ENCODE measurements at regions not wholly inside any gene's neighbourhood (a gene's known extent, or its start where the extent isn't known, plus 50 kb on each side); places are given as distances from the start of the nearest gene placed in this dataset.
A peak's percentile ranks its signal among the peaks of the same experiment; 100 is the strongest.

DNA sequence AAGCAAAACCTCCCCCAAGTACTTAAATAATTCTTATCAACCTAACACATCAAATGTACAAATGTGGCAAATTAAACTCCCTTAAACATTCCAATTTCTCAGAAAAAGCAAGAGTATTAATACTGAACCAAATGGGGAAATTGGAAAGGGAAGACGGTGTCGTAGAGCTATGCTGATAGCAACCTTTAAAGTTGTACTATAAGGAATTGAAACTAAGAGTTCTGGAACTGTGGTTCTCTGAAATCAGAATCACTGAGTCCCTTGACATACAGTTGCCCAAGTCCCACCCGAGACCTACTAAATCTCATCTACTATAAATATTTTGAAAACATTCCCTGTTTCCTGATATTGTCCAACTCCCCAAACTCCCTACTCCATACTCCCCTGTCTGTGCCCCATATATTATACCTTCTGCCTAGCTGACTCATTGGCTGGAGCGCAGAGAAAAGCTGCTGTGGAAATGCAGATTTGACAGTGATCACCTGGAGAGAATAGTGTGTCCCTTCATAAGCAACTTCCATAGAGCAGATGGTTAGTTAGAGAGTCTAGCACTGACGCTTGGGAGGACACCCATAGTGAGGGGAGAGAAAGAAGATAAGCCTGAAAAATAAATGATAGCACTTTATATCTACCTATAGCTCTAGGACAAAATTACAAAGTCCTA, 51.4 kb upstream of the ITM2B start:
- no peak for DNase-seq (ENCODE audit: low spot score)

DNA sequence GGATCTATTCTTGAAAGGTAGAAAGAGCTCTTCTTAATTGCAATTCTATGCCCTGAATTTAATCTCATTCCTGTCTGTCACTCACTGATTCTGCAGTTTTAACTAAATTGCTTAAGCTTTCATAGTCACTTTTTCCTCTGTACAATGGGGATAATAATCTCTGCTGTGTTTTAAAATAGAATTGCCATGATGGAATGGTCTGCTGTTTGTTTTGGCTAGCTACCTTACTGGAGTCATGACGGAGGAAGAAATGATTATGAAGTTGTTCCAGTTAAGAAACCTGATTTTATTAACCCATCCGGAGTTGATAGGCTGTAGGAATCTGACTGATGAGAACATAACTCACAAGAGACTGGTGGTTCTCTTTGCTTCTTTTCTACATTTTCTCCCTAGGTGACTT, 54.9 kb upstream of the ITM2B start:
- no peak for DNase-seq (ENCODE audit: low spot score)

GRCh38 chr13:48176781-48177180, 56.2 kb upstream of the ITM2B start:
- no peak for DNase-seq (ENCODE audit: low spot score)

DNA sequence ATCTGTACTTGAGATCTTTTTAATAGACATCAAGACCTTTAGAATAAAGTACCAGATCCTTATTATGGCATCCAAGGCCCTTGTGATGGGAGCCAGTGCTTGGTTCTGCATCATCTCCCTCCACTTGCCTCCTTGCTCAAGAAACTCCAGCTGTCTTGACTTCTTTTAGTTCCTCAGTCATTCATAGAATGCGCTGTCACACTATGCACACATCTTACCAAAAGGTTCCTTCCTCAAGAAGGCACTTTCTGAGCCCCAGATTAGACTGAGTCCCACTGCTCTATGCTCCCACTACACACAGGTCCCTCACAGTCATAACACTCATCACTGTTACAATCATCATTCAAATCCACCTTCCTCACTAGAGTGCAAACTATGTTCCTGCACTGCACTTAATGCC, 57.8 kb upstream of the ITM2B start:
- no peak for DNase-seq (ENCODE audit: low spot score)

- DNase-seq (ENCODE audit: low spot score) = no peak
Measured at GRCh38 chr13:48167866-48168265, 65.1 kb upstream of the ITM2B start.

DNA sequence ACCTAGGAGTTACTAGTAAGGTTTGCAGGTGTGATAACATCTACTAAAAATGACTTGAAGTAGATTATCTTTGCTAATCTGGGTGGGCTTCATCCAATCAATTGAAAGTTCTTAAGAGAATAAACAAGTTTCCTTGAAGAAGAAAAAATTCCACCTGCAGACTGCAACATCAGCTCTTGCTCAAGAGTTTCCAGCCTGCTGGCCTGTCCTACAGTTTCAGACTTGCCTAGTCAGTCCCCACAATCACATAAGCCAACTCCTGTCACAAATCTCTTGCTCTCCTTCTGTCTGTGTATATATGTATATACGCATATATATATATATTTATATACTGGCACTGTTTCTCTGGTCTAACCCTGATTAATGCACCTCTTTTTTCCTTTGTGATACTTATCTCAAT, 67.3 kb upstream of the ITM2B start:
- no peak for DNase-seq (ENCODE audit: low spot score)

GRCh38 chr13:48165063-48165462, 67.9 kb upstream of the ITM2B start:
- DNase-seq (ENCODE audit: low spot score) = no peak

GRCh38 chr13:48163061-48163460, 68.2 kb upstream of the MED4 start:
- no peak for DNase-seq (ENCODE audit: low spot score)

DNA sequence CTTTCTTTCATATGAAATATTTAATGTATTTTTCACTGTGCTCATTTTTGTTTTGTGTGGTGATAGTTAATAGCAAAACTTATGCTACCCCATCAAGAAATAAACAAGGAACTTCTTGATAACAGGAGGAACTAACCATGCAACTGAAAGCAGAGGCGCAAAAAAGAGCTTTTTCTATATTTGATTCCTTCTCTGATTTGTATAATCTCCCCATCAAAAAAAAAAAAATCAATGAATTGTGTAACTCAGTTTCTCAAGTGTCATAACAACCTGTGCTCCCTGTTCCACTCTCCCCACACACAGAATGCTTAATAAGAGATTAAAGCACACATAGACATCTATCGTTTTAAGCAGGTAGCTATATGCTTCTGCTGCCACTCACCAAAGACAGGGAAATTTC, 67.3 kb upstream of the MED4 start:
- DNase-seq (ENCODE audit: low spot score) = no peak

GRCh38 chr13:48161530-48162179, 66.8 kb upstream of the MED4 start:
- DNase-seq (ENCODE audit: low spot score) = no peak

- DNase-seq (ENCODE audit: low spot score) = no peak
Measured at GRCh38 chr13:48160606-48161278, 65.8 kb upstream of the MED4 start.

DNA sequence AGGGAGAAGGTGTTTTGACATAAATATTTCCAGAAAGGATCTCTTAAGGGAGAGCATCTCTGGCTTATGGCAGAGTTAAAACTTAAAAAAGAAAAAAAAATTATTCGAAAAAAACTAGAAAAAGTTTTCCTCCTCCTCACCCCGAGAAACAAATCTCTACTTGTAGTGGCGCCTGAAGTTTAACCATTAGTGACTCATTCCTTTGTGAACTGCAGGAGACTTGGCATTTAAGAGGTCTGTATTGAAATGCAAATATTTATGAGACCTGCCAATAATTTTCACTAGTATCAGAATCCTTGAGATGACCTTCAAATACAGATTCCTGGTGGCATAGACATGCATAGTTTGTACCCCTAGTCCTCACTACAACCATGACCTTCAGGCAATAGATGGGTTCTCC, 64.9 kb upstream of the MED4 start:
- DNase-seq (ENCODE audit: low spot score) = no peak

- no peak for DNase-seq (ENCODE audit: low spot score)
Measured at GRCh38 chr13:48159401-48159800, 64.5 kb upstream of the MED4 start.

DNA sequence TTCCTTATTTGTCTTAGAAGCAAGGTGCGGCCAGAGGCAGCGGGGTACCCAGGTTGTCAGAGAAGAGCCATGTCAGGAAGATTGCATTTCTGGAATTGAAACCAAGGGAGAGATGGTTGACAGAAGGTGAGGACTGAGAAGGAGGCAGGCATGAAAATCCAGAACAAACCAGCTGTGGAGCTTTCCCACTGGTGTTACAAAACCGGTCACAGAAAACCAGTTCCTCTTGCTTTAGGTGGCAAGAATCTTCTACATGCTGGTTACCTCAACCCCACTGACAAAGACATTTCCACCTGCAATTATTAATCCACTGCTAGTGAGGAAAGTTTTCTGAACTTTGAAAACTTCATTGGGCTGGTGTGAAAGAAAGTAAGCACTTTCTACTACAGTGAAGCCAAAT, 64.0 kb upstream of the MED4 start:
- DNase-seq (ENCODE audit: low spot score) = no peak

GRCh38 chr13:48158290-48158689, 63.4 kb upstream of the MED4 start:
- DNase-seq (ENCODE audit: low spot score) = peak; percentile 11

- peak; percentile 89 for DNase-seq (ENCODE audit: low spot score)
Measured at GRCh38 chr13:48156466-48156865, 61.6 kb upstream of the MED4 start.

- DNase-seq (ENCODE audit: low spot score) = peak; percentile 80
Measured at GRCh38 chr13:48155848-48156247, 60.9 kb upstream of the MED4 start.

- DNase-seq (ENCODE audit: low spot score) = no peak
Measured at GRCh38 chr13:48154671-48155070, 59.8 kb upstream of the MED4 start.

- DNase-seq (ENCODE audit: low spot score) = no peak
Measured at GRCh38 chr13:48153186-48153585, 58.3 kb upstream of the MED4 start.

DNA sequence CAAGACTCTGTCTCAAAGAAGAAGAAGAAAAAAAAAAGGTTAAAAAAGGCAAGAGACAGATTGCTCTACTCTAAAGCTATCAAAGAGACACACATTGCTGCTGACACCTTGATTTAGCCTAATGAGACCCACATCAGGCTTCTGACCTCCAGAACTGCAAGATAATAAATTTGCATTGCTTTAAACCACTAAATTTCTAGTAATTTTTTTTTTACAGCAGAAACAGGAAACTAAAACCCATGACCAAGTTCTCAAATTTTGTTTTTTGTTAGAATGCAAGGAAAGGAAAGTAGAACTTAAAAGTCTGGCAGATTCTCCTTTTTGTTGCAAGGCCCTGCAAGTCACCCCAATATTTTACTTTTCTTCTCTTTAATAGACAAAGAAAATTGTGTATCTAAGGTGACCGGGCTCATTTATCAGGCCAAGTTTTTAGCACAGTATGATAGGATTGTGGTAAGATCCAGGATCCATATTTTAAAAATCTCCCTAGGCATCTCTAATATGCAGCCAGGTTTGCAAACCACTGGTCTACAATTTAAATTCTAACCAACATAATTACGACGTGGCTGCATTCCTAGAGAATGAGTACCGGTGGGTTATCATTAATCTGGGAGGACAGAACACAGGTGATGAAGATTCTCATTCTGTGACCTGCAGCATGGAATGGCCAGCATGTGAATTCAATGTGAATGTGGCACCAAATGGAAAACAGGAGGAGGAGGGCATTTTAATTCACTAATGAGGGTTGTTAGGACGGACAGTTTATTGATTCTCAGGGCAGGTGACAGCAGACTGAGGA, 56.7 kb upstream of the MED4 start:
- DNase-seq (ENCODE audit: low spot score) = peak; percentile 16

DNA sequence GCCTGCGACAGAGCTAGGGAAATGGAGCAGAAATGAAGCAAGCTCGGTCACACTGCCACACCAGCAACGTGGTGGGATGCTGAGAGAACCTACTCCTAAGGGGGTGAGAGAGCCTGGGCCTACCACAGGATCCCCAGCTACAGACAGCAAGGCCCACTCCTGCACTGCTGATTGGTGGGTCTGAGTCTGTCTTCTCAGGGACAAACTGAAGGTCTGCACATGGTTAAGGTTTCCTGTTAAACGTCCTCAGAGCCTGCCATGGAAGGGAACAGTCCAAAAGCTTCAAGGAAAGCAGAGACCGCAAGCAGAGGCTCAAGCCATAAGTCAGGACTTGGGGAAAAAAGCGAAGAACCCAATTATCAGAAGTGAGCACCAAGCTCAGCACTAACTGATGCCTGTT, 53.5 kb upstream of the MED4 start:
- DNase-seq (ENCODE audit: low spot score) = no peak

DNA sequence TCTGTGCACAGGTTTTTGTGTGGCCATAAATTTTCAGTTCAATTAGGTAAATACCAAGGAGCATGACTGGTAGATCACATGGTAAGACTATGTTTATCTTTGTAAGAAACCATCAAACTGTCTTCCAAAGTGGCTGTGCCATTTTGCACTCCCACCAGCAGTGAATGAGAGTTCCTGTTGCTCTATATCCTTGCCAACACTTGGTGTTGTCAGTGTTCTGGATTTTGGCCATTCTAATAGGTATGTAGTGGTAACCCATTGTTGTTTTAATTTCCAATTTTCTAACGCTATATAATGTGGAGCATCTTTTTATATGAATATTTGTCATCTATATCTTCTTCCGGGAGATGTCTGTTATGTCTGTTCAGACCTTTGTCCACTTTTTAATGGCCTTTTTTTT, 51.7 kb upstream of the MED4 start:
- no peak for DNase-seq (ENCODE audit: low spot score)

GRCh38 chr13:48146122-48146521, 51.2 kb upstream of the MED4 start:
- DNase-seq (ENCODE audit: low spot score) = no peak
